Esophagus muscularis mucosa (tissue), 4 donors: ENCODE measurements at regions not wholly inside any gene's neighbourhood (a gene's known extent, or its start where the extent isn't known, plus 50 kb on each side); places are given as distances from the start of the nearest gene placed in this dataset.

Experiments used
- CTCF ChIP-seq, 3 experiments: fragments of 200-600 bp in 2 of 3; fragments of 450-650 bp in 1 of 3; sonication (generic) in 2 of 3; IDR thresholded peaks; one replicate each; pipeline ENCODE4 v1.5.1; 2017 to 2019; ENCODE audit warnings: antibody characterized with exemption in 3 of 3, mild to moderate bottlenecking in 2 of 3, moderate library complexity in 1 of 3
- EP300 ChIP-seq: sonication (generic); formaldehyde crosslinking; IDR thresholded peaks from one replicate; pipeline ENCODE4 v1.6.1; 2017; ENCODE audit warnings: antibody characterized with exemption
- POLR2A ChIP-seq: fragments of 450-650 bp; IDR thresholded peaks from one replicate; pipeline ENCODE4 v1.6.1; 2017; ENCODE audit warnings: antibody characterized with exemption, moderate library complexity, mild to moderate bottlenecking, low read depth
- POLR2AphosphoS5 ChIP-seq, 2 donors: sonication (generic); formaldehyde crosslinking; IDR thresholded peaks; one replicate each; pipeline ENCODE4 v1.6.1; 2017; ENCODE audit warnings: antibody characterized with exemption in 2 of 2

GRCh38 chr7:142582351-142582750, 166.9 kb upstream of the PRSS1 start:
- TF ChIP-seq POLR2A, result no peak
- TF ChIP-seq CTCF (IDR thresholded peaks at IDR 0.05), result no peak
- no peak for TF ChIP-seq POLR2AphosphoS5 (IDR thresholded peaks at IDR 0.05)
- TF ChIP-seq EP300, result no peak
